Myocyte (in vitro differentiated cells): ENCODE measurements at regions not wholly inside any gene's neighbourhood (a gene's known extent, or its start where the extent isn't known, plus 50 kb on each side); places are given as distances from the start of the nearest gene placed in this dataset.
"Not testable (repeated sequence)": the region's sequence is repeated elsewhere in the genome, so short reads cannot be mapped to it uniquely, and the experiment has no call there.

Source experiments
- DNase-seq: peaks from one replicate; pipeline ENCODE4 v3.0.0-alpha.2; 2012; ENCODE audit warnings: low read depth

DNA sequence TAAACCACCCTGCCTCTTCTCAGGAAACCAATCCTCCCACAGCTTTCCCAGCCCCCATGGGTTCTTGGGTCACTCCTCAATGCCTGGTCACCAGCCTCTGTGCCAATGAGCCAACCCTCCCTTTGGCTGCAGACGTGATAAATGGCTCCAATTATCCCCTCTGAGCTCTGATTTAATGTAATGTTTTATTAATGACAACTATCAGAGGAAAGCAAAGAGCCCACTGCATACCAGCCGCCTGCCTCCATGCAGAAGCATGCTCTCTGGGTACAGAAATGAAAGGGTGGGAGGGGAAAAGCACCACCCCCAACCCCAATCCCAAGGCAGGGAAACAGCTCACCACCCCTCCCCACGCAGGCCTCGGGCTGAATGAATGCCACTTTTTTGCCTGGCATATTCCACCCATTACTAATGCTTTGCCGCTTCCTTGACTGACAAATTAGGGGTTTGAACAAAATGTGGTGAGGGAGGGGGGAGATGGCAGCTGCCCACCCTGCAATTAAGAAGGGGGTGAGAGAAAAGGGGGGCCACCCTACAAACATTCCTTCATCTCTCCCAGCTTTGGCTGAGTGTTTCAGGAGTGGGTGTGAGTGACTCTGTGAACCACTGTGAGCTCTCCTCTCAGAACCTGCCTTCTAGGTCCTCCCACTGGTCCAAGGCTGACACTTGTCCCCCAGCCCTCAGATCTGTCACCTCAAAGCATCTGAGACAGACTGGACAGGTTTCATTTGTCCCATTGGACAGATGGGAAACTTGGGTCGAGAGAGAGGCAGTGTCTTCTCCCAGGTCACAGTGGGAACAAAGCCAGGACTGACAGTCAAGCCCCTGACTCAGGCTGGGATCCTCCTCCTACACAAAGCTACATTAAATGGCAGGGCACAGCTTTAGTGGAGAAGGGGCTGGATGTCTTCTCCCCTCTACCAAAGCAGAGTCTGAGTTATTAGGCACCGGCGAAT, 161.5 kb downstream of the TMEM132E start:
- no peak for DNase-seq

DNA sequence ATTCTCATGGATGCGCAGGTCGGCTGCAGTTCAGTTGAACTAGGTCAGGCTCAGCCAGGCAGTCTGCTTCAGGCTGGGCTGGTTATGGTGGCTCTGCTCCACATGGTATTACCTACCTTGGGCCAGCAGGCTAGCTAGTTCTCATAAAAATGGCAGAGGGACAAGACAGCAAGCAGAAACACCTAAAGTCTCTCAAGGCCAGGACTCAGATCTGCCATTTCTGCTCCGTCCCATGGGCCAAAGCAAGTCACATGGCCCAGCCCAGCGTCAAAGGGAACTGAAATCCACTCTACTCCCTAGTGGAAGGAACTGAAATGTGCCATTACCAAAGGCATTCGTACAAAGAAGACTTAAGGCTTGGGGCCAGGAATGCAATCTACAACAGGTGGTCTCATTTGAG, 160.0 kb downstream of the TMEM132E start:
- DNase-seq: no peak

DNA sequence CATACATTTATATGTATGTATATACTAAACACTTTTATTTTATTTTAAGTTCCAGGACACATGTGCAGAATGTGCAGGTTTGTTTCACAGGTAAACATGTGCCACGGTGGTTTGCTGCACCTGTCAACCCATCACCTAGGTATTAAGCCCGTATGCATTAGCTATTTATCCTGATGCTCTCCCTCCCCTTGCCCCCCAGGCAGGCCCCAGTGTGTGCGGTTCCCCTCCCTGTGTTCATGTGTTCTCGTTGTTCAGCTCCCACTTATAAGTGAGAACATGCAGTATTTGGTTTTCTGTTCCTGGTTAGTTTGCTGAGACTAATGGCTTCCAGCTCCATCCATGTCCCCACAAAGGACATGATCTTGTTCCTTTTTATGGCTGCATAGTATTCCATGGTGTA, 158.3 kb downstream of the TMEM132E start:
- DNase-seq: not testable (repeated sequence)

DNA sequence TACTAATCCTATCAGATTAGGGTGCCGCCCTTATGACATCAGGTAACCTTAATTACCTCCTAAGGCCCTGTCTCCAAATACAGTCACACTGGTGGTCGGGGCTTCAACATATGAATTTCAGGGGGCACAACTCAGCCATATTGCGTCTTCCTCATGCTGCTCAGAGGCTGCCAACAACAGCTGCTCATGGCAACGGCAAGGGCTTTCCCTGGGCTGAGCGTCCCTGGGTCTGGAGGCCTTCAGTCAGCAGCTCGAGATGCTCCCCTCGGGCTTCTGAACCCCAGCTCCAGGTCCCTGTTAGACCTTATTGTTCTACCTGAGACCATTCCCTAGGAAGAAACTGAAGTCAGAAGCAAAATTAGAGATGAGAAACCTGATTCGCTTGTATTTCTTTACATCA, 157.2 kb downstream of the TMEM132E start:
- DNase-seq: no peak

DNA sequence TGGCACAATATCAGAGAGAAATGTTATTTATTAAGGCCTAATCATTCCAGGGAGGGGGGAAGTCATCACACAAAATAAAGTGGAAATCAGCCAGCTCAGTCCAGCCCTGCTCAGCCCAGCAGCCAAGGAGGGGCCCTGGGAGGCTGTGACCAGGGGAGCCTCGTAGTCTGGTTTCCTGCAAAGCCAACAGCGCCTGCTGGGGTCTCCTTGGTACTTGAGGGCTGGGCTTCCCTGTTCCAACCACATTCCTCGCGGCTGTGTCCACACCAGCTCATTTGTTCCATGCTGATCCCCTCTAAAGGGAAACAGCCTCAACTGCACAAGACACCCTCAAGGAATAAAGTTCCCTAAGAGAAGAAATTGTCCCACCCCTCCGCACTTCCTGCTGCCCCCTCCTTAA, 154.0 kb downstream of the TMEM132E start:
- no peak for DNase-seq

DNA sequence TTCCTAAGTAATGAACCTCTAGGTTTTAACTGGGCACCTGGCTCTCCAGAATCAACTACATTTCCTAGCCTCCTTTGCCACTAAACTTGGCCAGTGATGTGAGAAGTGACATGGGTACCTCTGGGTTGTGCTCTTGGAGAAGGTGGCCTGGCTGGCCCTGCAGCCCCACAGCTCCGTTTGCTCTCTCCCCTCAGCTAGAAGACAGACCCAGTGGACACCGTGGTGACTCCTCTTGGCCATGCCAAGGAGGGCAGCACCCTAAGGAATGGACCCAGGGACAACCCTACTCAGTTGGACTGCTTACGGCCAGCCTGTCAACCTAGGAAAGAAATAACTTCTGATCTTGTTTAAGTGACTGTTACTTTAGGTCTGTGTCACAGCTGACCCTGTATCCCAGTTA, 151.4 kb downstream of the TMEM132E start:
- DNase-seq: no peak

DNA sequence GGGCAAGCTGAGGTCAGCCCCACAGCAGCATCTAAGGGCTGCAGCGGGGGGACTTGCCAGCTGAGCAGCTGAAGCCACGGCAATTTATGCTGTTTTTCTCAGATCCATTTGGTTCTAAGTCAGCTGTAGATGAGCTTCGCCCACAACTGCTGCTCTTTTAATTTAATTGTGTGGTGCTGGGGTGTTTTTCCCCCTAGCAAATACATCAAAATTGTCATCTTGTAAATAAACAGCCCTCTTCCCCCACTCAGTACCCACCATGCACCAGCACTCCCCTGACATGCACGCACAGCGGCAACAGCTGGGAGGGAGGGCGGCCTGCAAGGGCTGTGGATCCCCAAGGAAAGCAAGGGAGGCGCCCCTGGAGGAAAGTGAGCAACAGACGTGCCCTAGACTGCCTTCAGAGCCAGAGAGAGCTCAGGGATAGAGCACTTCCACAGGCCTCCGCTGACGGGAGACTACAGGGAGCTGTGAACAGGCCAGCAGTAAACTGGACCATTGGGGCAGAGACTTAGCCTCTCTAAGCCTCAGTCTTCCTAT, 149.5 kb downstream of the TMEM132E start:
- DNase-seq: no peak

DNA sequence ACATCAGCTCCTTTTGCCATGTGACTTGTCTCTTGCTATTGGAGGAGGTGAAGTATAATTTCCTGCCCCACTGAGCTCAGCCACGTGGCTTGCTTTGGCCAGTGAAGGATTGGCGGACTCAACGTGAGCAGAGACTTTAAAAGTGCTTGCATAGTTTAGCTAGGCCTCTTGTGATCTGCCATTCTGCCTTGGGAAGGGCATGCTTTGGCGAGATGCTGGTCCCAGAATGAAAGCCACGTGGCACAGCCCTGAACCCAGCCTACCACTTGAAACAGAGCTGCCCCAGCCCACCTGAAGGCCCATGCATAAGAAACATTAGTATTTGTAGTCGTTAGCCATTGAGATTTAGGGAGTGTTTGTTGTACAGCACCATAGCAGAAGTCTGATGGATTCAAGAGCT, 148.2 kb downstream of the TMEM132E start:
- no peak for DNase-seq

DNA sequence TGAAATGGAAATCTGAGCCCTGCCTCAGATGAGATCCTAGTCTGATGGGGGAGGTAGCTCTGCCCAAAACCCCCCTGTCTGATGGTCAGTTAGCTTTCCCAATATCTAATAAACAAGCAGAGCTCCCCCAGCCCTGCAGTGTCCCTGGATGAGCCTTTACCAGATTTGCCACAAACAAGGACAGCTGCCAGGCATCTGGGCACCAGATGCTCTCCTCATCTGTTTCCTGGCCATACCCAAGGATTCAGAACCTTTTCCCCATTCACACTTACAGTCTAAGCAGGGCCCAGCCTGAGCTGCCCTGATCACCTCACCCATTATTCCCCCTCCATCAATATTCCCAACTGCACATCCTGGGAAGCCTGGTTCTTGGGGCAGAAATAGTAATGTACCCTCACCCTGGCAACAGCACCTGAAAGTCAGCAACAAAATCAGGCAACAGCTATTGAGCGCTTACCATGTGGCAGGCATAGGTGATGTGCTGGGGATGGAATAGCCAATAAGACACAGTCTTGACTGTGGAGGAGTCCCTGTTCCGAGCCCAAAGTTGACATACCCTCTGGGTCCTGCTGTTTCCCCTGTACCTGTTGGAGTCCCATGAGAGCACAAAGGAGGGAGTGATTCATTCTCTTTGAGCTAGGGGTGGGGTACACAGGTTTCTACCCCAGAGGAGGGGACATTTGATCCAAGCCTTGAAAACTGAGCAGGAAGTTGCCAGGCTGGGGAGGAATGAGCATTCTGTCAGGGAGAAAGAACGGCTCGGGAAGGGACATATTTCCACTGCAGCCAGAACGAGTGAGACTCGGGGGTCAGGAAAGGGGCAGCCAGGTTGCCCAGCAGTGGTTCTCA, 147.4 kb downstream of the TMEM132E start:
- no peak for DNase-seq

DNA sequence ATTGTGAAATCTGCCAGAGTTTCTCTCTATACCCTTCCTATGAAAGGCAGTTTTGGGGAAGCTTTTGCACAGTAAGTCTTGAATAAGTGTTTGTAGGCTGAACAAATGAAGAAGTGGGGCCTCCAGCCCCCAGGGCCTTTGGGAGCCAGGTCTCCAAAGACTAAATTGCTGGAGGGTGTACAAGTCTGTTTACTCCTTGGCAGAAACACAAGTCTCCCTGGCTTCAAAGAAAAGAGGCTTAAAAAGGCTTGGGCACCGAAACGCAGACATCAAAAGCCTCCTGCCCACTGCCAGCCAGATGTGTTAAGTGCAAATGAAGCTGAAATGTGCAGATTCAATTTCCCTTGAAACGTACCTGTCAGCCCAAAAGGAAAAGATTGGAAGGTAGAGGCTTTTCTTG, 146.3 kb downstream of the TMEM132E start:
- DNase-seq: no peak

DNA sequence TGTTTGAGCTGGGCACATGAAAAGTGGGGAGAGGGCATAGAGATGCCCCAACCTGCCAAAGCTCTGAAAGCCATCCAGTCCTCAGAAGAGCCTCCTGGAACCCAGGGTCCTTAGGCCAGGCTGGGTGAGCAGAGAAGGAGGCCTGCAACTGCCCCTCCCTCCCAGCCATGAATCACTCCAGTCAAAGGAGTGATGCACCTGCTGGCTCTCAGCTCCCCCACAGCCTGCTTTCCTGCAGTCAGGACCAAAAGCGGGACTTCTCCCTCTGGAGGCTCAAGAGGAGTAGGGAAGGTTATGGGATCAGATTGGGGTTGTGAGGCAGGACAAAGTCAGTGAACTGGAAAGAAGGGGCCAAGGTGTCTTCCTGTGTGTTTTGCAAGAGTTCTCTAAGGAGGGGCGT, 145.6 kb downstream of the TMEM132E start:
- DNase-seq: no peak

DNA sequence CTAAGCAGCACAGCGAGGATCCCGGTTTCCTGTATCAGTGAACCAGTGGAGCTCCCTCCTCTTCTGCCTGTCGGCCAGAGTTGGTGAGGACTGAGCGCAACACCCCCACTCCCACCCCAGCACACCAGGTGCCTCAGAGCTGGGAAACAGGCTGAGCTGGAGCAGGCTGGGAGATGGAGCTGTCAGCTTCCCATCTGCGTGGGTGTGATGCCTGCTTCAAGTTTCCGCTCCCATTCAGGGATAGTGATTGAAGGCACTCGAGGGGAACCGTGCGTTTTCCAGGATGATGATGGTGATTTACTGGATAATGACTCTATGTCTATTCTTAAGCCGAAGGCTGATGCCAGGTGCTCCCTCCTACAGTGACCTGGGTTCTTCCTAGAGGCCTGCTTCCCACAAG, 144.5 kb downstream of the TMEM132E start:
- DNase-seq: no peak

DNA sequence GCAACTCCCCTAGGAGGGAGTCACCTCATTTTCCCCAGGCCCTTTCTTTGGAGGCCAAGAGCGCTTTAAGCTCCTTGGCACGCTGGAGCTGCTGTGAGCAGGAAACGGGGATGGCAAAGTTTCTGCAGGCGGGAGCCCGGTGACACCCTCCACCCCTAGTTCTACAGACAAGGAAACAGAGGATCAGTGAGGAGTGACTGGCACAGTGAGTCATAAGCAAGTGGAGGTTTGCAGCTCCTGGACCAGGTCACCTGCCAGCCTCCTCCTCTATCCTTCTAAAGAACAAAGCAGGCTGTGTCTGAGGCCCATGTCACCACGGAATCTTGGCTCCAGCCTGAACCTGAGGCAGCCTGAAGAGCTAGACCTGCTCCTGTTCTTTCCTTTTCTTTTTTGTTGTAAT, 141.9 kb downstream of the TMEM132E start:
- no peak for DNase-seq

DNA sequence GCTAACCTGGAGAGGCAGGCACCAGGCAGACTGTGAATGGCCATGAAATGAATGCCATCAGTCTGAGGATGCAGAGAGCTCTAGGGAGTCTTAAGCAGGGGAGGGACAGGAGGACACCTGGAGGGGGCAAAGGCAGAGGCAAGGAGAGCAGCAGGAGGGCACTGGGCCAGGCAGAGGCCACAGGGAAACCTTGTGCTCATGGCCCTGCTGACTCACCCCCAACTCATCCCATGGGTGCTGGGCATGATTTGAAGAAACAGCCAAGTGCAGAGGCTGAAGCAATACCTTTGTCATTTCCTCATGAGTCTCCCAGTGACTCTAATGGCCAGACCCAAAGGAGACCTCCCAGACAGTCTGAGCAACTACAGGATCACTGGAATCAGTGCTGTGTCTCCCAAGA, 141.4 kb downstream of the TMEM132E start:
- no peak for DNase-seq

DNA sequence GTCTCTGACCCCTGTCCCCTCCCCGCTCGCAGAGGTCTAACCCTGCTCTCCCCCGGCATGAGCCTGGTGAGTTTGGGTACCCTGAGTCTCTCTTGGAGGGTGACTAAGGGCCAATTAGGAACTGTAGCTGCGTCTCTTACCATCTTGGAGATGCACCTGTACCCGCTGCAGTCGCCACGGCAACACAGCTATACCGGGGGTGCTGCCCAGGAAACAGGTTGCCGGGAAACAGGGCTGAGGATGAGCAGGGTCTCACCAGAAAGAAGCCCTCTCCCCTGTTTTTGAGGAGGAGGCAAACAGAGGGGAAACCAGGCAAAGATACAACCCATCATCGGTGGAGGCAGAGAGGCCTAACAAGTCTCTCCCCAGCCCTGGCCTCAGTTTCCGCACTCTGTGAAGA, 140.2 kb downstream of the TMEM132E start:
- DNase-seq: no peak

DNA sequence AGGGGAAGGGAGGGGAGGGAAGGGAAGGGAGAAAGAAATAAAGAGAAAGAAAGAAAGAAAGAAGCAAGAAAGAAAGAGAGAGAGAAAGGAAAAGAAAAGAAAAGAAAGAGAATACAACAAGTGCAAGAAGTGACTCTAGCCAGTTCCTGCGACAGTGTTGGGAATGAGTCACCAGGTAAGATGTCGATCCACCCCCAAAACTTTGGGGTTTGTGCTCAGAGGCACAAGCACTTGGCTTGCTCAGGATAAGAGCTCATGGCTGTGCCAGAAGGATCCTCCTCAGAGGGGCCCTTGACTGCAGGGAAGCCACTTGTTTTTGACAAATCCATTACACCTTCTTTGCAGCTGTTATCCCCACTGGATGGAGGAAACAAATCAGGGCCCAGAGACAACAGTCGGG, 137.7 kb downstream of the TMEM132E start:
- no peak for DNase-seq

DNA sequence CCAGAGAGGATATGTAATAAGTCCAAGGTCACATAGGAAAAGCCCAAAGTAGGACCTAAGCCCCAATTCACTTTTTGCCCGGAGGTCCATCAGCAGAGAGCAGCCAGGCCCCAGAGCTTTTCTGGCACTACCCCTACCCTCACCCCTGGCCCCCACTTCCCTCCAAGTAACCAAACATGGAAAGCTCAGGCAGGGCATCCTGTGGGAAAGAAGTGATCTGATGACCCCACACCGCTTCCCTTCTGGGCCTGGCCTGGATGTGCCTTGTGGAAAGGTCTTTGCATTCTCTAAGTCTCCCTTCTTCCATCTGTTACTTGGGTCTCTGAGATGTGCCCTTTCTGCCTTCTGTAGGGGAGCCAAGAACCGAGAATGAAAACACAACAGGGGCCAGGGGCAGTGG, 136.9 kb downstream of the TMEM132E start:
- no peak for DNase-seq

DNA sequence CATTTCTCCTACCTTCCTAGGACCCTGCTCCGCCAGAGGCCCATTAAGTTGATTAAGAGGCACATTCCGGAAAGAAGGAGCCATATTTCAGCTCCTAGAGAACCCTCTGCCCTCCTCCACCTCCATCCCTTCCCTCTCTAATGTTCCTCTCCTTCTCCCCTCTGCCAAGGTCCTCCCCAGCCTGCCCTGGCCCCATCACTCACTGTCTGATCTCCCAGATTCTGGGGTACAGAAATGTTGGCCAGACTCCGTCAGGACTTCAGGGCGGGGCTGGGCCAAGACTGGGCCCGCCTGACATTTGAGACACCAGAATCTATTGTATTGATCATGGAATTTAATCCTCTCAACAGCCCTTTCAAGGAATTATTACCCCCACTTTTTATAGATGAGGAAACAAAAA, 136.1 kb downstream of the TMEM132E start:
- DNase-seq: no peak

DNA sequence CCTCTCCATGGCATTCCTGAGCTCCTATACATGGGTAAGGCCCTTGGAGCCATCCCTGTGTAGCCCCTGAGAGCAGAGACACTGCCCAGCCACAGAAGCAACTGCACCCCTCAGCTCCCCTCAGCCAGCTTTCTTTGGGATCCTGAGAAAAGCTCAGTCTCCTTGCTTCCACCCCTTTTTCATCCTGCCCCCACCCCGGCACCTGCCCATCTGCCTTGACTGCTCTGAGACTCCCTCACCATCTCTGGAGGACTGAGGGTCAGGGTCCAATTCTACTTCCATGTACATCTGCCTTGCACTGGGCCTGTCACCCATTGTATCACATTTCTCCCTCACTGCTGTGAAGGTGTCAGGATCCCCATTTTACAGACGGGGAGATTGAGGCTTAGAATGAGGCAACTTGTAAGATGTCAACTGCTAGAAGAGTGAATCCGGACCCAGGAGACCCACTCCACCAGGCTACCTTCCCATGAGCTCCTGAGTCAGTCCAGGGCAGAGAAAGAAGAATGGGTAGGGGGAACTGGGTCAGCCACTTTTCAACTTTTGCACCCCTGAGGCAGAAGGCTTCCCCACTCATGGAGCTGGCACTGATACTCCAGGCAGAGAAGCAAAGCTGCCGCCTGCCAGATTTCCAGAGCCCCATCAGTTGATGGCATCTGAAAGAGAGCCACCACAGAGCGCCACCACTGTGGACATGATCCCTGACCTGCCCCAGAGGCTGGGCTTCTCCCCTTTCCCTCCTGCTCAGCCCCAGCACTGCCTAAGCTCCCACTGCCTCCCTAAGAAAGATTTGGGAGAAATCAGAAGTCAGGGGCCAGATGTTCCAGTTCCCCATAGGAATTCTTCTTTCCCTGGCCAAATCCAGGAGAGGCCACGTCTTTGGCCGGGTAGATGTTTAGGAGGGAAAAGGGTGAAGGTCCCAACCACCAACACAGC, 135.4 kb downstream of the TMEM132E start:
- DNase-seq: no peak

DNA sequence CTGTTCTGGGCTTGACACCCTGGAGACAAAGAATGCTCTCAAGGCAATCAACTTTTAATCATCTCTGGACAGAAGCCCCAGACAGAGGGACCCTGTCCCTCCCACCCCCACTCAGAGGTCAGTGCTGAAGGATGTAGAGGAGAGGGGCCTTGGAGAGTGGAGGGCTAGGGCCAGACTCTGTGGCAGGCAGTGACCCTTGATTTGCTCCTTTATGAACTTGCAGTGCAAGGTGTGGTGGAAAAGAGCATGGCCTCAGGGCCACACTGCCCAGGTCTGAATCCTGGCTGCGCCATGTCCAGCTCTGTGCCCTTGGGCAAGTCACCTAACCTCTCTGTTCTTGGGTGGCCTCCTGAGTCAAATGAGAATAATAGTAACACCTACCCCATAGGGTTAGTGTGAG, 134.3 kb downstream of the TMEM132E start:
- DNase-seq: no peak
